GM12878 (cell line): ENCODE measurements at regions not wholly inside any gene's neighbourhood (a gene's known extent, or its start where the extent isn't known, plus 50 kb on each side); places are given as distances from the start of the nearest gene placed in this dataset.

Experiments used
- ATAC-seq: fragments of 200-7000 bp; cut with Tn5 transposase; 3 replicates; pipeline ENCODE4 v1.9.1; 2020; ENCODE audit warnings: mild to moderate bottlenecking, moderate library complexity
- BruUV-seq: library from RNA; stranded (reverse); fragments of 400-500 nt; replicated peaks from 2 replicates; lab custom pipeline; 2021; lab: Mats Ljungman, UMichigan
- CTCF ChIA-PET: fragments of 300-600 bp; sonication (Branson Sonifier 250); formaldehyde crosslinking; extraction: SDS; loops from one replicate; lab custom pipeline; 2021; ENCODE audit warnings: inconsistent platforms; lab: Yijun Ruan, JAX
- POLR2A ChIA-PET: fragments of 350-600 bp; formaldehyde crosslinking; extraction: SDS; loops from one replicate; lab custom pipeline; 2021; ENCODE audit warnings: inconsistent platforms; lab: Charles Lee
- RAD21 ChIA-PET: fragments of 300-600 bp; sonication (Branson Sonifier 250); formaldehyde crosslinking; loops from one replicate; lab custom pipeline; 2023; ENCODE audit warnings: antibody characterized with exemption; ENCODE audit not compliant: unreplicated experiment; lab: Charles Lee
- SMC1A ChIA-PET: fragments of 300-600 bp; sonication (Branson Sonifier 250); formaldehyde crosslinking; loops from one replicate; lab custom pipeline; 2023; ENCODE audit not compliant: unreplicated experiment, uncharacterized antibody; lab: Charles Lee
- DNase-seq: peaks from one replicate; pipeline ENCODE4 v3.0.0-alpha.2; 2011; ENCODE audit warnings: low read depth, low spot score
- FAIRE-seq: peaks from 3 replicates; lab custom pipeline; 2011; peaks lifted over from hg19 to GRCh38; lab: Jason Lieb, UNC
- H2AFZ ChIP-seq: 2 replicates; pipeline ENCODE4 v1.6.0; 2011; ENCODE audit warnings: low read depth, low read length, control low read depth; ENCODE audit not compliant: control insufficient read depth
- H3K27ac ChIP-seq: 2 replicates; pipeline ENCODE4 v1.5.1; 2011; ENCODE audit warnings: control low read depth; ENCODE audit not compliant: control insufficient read depth, insufficient read depth
- H3K27me3 ChIP-seq, 2 experiments: replicated peaks in 1 of 2; 2 replicates each; pipeline versions ENCODE4 v1.6.0 to v1.6.1; 2011; ENCODE audit warnings: low read length in 1 of 2; ENCODE audit not compliant: control insufficient read depth in 2 of 2, insufficient read depth in 2 of 2
- H3K36me3 ChIP-seq, 2 experiments: 2 replicates each; pipeline ENCODE4 v1.5.1; 2011; ENCODE audit warnings: low read length in 1 of 2; ENCODE audit not compliant: control insufficient read depth in 2 of 2, insufficient read depth in 2 of 2
- H3K4me1 ChIP-seq: 2 replicates; pipeline ENCODE4 v1.6.1; 2011; ENCODE audit warnings: mild to moderate bottlenecking, low read length, moderate library complexity, mixed read lengths; ENCODE audit not compliant: control insufficient read depth, insufficient read depth
- H3K4me2 ChIP-seq: 2 replicates; pipeline ENCODE4 v1.6.0; 2011; ENCODE audit warnings: control low read depth; ENCODE audit not compliant: control insufficient read depth, insufficient read depth
- H3K4me3 ChIP-seq: fragments of 200-600 bp; sonication (generic); 2 replicates; pipeline ENCODE4 v1.5.1; 2016
- H3K79me2 ChIP-seq: 2 replicates; pipeline ENCODE4 v1.6.0; 2011; ENCODE audit warnings: low read length; ENCODE audit not compliant: control insufficient read depth, insufficient read depth
- H3K9ac ChIP-seq: 2 replicates; pipeline ENCODE4 v1.8.0; 2011; ENCODE audit warnings: low read length, control low read depth, mixed read lengths; ENCODE audit not compliant: control insufficient read depth, insufficient read depth
- H3K9me3 ChIP-seq: replicated peaks from 3 replicates; pipeline ENCODE4 v1.5.1; 2011; ENCODE audit warnings: mild to moderate bottlenecking, low read length; ENCODE audit not compliant: control insufficient read depth, insufficient read depth
- H4K20me1 ChIP-seq: 2 replicates; pipeline ENCODE4 v1.6.0; 2011; ENCODE audit not compliant: control insufficient read depth, insufficient read depth
- ASH2L ChIP-seq: fragments of 300-600, 200-600 bp; sonication (generic); IDR thresholded peaks from 2 replicates; pipeline ENCODE4 v1.6.1; 2017; ENCODE audit warnings: low read depth, mild to moderate bottlenecking, borderline replicate concordance
- CHD4 ChIP-seq: fragments of 200-600 bp; sonication (generic); IDR thresholded peaks from 2 replicates; pipeline ENCODE4 v1.6.1; 2016; ENCODE audit warnings: mild to moderate bottlenecking
- CREB1 ChIP-seq: IDR thresholded peaks from 2 replicates; pipeline ENCODE4 v1.6.1; 2012; ENCODE audit warnings: low read depth, mild to moderate bottlenecking, inconsistent platforms
- CTCF ChIP-seq, 3 experiments: IDR thresholded peaks in 2 of 3; conservative IDR thresholded peaks in 1 of 3; 2 replicates each; pipeline ENCODE4 v1.5.1; 2011; ENCODE audit warnings: low read depth in 3 of 3, low read length in 3 of 3, mild to moderate bottlenecking in 3 of 3, control low read depth in 2 of 3, moderate library complexity in 2 of 3, inconsistent platforms in 1 of 3, mixed read lengths in 1 of 3; ENCODE audit not compliant: control insufficient read depth in 2 of 3, insufficient read depth in 1 of 3; ENCODE audit errors: extremely low read depth in 1 of 3
- GATAD2B ChIP-seq: fragments of 450-650 bp; conservative IDR thresholded peaks from 2 replicates; pipeline ENCODE4 v1.6.1; 2017; ENCODE audit warnings: low read depth, mild to moderate bottlenecking, moderate library complexity
- IKZF1 ChIP-seq: fragments of 450-650 bp; conservative IDR thresholded peaks from 2 replicates; pipeline ENCODE4 v1.6.1; 2017; ENCODE audit warnings: antibody characterized with exemption, mild to moderate bottlenecking
- MTA3 ChIP-seq: IDR thresholded peaks from 2 replicates; pipeline ENCODE4 v1.6.1; 2012; ENCODE audit warnings: low read length, inconsistent platforms, borderline replicate concordance
- NFYA ChIP-seq: IDR thresholded peaks from 2 replicates; pipeline ENCODE4 v1.6.1; 2011; ENCODE audit warnings: low read depth, mild to moderate bottlenecking, low read length, improper control_type of control experiment, borderline replicate concordance
- NFYB ChIP-seq: IDR thresholded peaks from 2 replicates; pipeline ENCODE4 v1.6.1; 2011; ENCODE audit warnings: low read depth, mild to moderate bottlenecking, low read length, improper control_type of control experiment, moderate library complexity; ENCODE audit not compliant: insufficient read depth
- PAX5 ChIP-seq: IDR thresholded peaks from 2 replicates; pipeline ENCODE4 v1.6.1; 2011; ENCODE audit warnings: low read depth, low read length, borderline replicate concordance
- PML ChIP-seq: IDR thresholded peaks from 2 replicates; pipeline ENCODE4 v1.6.1; 2012; ENCODE audit warnings: low read length, inconsistent platforms
- RB1 ChIP-seq: fragments of 450-650 bp; formaldehyde crosslinking; IDR thresholded peaks from 2 replicates; pipeline ENCODE4 v1.6.1; 2017; ENCODE audit warnings: mild to moderate bottlenecking, borderline replicate concordance
- RBBP5 ChIP-seq: fragments of 200-600 bp; sonication (generic); conservative IDR thresholded peaks from 2 replicates; pipeline ENCODE4 v1.6.1; 2016
- SREBF1 ChIP-seq: IDR thresholded peaks from 2 replicates; pipeline ENCODE4 v1.6.1; 2012; ENCODE audit warnings: mild to moderate bottlenecking, low read length
- STAT3 ChIP-seq: IDR thresholded peaks from 2 replicates; pipeline ENCODE4 v1.6.1; 2011; ENCODE audit warnings: low read depth, low read length, improper control_type of control experiment
- SUPT20H ChIP-seq: IDR thresholded peaks from 2 replicates; pipeline ENCODE4 v1.6.1; 2011; ENCODE audit warnings: low read depth, mild to moderate bottlenecking, low read length, moderate library complexity, borderline replicate concordance; ENCODE audit not compliant: control insufficient read depth
- WRNIP1 ChIP-seq: IDR thresholded peaks from 2 replicates; pipeline ENCODE4 v1.6.1; 2011; ENCODE audit warnings: low read depth, low read length, improper control_type of control experiment, borderline replicate concordance
- YBX1 ChIP-seq: fragments of 450-650 bp; IDR thresholded peaks from 2 replicates; pipeline ENCODE4 v1.6.1; 2016; ENCODE audit warnings: antibody characterized with exemption
- ZNF207 ChIP-seq: fragments of 450-650 bp; IDR thresholded peaks from 2 replicates; pipeline ENCODE4 v1.6.1; 2014; ENCODE audit warnings: antibody characterized with exemption, mild to moderate bottlenecking, borderline replicate concordance
- ZNF274 ChIP-seq: IDR thresholded peaks from one replicate; pipeline ENCODE4 v1.8.0; 2011; ENCODE audit not compliant: insufficient read length, insufficient read depth
- ZNF622 ChIP-seq: fragments of 450-650 bp; IDR thresholded peaks from 2 replicates; pipeline ENCODE4 v1.6.1; 2017; ENCODE audit warnings: mild to moderate bottlenecking, inconsistent platforms
- WGBS: methylation state at CpG from one replicate; pipeline ENCODE4 v1.1.6; 2016; ENCODE audit warnings: low lambda C conversion rate; ENCODE audit not compliant: insufficient replicate concordance, insufficient coverage; ENCODE audit errors: missing lambda C conversion rate; 5-methylcytosine and 5-hydroxymethylcytosine counted together
- in situ Hi-C: fragments of 300-500 bp; cut with MboI; formaldehyde crosslinking; loops from 9 replicates; pipeline ENCODE4 v1.14.3; 2018; ENCODE audit warnings: mixed read lengths
- intact Hi-C: fragments of 100-400 bp; cut with micrococcal nuclease; formaldehyde crosslinking; loops from one replicate; pipeline ENCODE4 v1.14.2; 2022; ENCODE audit not compliant: unreplicated experiment
- TF ChIP-seq, protein P1 (sequence below): fragments of 450-650 bp; IDR thresholded peaks from 2 replicates; pipeline ENCODE4 v1.6.1; 2017; ENCODE audit warnings: mild to moderate bottlenecking, moderate library complexity

DNA sequence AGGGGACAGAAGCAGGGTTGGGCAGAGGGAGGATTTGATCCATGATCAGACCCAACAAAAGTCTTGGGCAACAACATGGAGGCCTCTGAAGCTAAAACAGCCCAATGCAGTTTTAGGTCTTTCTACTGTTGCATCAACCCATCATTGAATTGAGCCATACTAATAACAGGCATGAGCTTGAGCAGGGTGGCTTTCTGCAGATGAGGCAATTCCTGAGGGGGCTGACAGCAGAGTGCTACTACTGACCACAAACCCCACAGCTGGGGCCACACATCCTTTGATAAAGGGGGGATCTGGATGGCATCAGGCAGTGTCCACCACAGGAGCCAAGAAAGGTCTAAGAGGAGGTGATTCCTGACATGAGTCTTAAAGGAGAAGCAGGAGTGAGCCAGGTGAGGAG is 517.0 kb upstream of the PPP2R3A start (continued):
- TF ChIP-seq WRNIP1 (no peak), CHD4 (no peak), CREB1 (no peak)
- TF ChIP-seq, protein P1, sequence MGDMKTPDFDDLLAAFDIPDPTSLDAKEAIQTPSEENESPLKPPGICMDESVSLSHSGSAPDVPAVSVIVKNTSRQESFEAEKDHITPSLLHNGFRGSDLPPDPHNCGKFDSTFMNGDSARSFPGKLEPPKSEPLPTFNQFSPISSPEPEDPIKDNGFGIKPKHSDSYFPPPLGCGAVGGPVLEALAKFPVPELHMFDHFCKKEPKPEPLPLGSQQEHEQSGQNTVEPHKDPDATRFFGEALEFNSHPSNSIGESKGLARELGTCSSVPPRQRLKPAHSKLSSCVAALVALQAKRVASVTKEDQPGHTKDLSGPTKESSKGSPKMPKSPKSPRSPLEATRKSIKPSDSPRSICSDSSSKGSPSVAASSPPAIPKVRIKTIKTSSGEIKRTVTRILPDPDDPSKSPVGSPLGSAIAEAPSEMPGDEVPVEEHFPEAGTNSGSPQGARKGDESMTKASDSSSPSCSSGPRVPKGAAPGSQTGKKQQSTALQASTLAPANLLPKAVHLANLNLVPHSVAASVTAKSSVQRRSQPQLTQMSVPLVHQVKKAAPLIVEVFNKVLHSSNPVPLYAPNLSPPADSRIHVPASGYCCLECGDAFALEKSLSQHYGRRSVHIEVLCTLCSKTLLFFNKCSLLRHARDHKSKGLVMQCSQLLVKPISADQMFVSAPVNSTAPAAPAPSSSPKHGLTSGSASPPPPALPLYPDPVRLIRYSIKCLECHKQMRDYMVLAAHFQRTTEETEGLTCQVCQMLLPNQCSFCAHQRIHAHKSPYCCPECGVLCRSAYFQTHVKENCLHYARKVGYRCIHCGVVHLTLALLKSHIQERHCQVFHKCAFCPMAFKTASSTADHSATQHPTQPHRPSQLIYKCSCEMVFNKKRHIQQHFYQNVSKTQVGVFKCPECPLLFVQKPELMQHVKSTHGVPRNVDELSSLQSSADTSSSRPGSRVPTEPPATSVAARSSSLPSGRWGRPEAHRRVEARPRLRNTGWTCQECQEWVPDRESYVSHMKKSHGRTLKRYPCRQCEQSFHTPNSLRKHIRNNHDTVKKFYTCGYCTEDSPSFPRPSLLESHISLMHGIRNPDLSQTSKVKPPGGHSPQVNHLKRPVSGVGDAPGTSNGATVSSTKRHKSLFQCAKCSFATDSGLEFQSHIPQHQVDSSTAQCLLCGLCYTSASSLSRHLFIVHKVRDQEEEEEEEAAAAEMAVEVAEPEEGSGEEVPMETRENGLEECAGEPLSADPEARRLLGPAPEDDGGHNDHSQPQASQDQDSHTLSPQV = no peak

DNA sequence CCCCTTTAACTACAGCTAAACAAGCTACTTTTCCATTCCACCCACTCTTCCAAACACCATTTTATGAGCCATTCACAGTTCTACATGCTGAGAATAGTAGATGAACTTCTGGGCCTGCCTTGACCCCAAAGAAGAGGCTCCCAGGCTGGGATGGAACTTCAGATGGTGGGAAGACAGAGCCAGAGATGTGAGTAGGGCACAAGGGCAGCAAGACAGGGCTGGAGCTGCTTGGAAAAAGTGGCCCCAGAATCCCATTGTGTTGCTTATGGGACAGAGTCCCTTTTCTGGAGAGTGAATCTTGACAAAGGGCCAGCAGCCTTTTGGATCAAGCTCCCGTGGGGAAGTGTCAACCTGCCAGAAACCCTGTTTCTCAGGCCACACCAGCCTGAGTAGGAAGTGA is 516.5 kb upstream of the PPP2R3A start:
- BruUV-seq = no TSS peak
- ChIA-PET CTCF (no interaction called here), RAD21 (no interaction called here), POLR2A (no interaction called here), SMC1A (no interaction called here)
- ATAC-seq (no peak), DNase-seq (no peak), FAIRE-seq (no peak)
- Histone ChIP-seq H3K4me2 (no peak overlapping the region), H3K79me2 (no peaks in the 10 kb centered on the region), H3K4me1 (no peaks in the 10 kb centered on the region), H3K27ac (no peak overlapping the region), H3K27me3 (no peaks in the 10 kb centered on the region; a peak in 1 of 4 replicates), H3K9me3 (no peaks in the 10 kb centered on the region), H4K20me1 (no peaks in the 10 kb centered on the region), H3K36me3 (no peaks in the 10 kb centered on the region), H2AFZ (no peak overlapping the region), H3K4me3 (no peak overlapping the region), H3K9ac (no peak overlapping the region)
- WGBS = 13% methylated on average over 1 of the region's 1 CpG
- in situ Hi-C loops = no loop called here
- intact Hi-C loops = no loop called here
- TF ChIP-seq IKZF1 (no peak), YBX1 (no peak), CTCF (IDR thresholded peaks at IDR 0.05 in 2 of 3, conservative IDR thresholded peaks at IDR 0.05 in 1 of 3; ENCODE audit: control insufficient read depth in 2 of 3, extremely low read depth in 1 of 3, insufficient read depth in 1 of 3, low read depth in 3 of 3, low read length in 3 of 3) (no peak), PML (no peak), ZNF622 (no peak), NFYA (no peak), NFYB (no peak), RBBP5 (no peak), ZNF274 (no peak), ZNF207 (no peak), PAX5 (no peak), MTA3 (no peak), ASH2L (no peak), RB1 (no peak), GATAD2B (no peak), SREBF1 (no peak), STAT3 (no peak), SUPT20H (no peak)
